Right renal cortex interstitium (tissue), 3 donors: ENCODE measurements at regions not wholly inside any gene's neighbourhood (a gene's known extent, or its start where the extent isn't known, plus 50 kb on each side); places are given as distances from the start of the nearest gene placed in this dataset.

Experiments used
- DNase-seq, 3 donors: peaks; one replicate each; pipeline ENCODE4 v3.0.0-alpha.2; 2013; ENCODE audit warnings: low read depth in 3 of 3, low spot score in 2 of 3

- no peak for DNase-seq
These were observed 215.7 kb downstream of the KIF26A start for GRCh38 chr14:104353921-104354701.

- no peak for DNase-seq
These were observed 217.0 kb downstream of the KIF26A start for GRCh38 chr14:104355101-104356019.

GRCh38 chr14:104356020-104356737, 217.8 kb downstream of the KIF26A start:
- no peak for DNase-seq

DNA sequence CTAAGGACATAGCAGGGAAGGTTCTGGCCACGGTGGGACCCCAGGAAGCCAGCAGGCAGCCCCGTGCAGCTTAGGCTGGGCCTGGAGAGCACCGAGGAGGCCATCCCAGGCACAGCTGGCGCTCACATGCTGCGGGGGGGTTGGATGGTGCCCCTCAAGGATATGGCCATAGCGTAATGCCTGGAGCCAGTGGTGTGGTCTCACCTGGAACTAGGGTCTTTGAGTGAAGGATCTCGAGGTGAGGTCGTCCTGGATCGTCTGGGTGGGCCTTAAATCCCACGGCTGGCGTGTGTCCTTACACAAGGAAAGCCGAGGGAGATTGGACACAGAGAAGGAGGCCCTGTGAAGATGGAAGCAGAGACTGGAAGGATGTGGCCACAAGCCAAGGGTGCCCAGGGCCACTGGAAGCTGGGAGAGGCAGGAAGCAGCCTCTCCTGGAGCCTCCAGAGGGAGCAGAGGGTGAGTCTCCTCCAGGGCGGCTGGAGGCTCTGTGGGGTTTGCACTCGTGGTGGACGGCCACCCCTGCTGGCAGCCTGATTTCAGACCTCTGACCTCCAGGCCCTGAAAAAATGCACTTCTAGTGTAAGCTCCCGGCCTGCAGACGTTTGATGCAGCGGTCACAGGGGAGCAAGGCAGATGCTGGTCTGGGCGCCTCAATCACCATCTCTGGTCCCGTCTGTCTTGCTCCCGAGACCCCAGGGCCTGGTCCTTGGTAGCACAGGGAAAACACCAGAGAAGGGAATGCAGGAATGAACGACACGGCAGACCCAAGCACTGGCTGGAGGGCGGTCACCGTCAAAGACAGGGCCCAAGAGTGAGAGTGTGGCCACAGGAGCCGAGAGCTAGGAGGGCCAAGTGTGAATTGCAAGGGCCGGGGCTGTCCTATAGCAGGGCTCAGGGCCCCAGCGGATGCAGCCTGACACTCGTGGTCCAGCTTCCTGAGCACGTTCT, 218.6 kb downstream of the KIF26A start:
- no peak for DNase-seq

- DNase-seq, result no peak
These were observed 219.5 kb downstream of the KIF26A start for GRCh38 chr14:104357689-104358527.

DNA sequence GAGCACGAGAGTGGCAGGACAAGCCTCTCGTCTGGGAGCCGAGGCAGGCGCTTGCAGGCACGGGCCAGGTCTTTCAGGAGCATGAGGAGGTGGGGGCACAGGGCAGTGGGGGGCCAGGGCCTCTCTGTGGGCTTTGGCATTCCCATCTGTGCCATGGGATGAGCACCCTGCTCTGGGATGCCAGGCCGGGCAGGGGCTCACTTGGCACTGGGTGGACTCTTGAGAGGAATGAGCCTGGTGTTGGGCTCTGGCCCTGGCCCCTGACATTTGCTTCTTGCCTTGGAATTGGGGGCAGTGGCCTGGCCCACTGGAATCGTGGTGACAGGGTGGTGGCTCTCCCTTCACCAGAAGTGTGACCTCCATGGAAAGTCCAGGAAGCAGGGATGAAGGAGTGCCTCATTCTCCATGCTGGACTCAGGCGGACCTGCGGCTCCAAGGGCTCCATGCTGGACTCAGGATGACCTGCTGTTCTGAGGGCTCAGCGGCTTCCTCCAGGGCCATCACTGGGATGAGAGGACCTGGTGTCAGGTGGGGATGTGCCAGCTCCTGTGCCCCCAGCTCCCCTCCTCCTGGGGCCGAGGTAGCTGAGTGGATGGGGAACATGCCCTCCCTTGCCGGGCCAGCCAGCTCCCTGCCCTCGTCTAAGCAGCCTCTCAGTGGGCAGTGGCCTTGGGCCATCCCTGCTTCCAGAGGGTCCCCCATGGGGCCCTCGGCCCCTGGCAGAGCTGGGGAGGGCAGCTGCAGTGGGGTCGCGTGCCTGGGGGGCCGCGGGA, 220.3 kb downstream of the KIF26A start:
- DNase-seq, result no peak

- no peak for DNase-seq
These were observed 220.1 kb upstream of the C14orf180 start for GRCh38 chr14:104359301-104359968.

DNA sequence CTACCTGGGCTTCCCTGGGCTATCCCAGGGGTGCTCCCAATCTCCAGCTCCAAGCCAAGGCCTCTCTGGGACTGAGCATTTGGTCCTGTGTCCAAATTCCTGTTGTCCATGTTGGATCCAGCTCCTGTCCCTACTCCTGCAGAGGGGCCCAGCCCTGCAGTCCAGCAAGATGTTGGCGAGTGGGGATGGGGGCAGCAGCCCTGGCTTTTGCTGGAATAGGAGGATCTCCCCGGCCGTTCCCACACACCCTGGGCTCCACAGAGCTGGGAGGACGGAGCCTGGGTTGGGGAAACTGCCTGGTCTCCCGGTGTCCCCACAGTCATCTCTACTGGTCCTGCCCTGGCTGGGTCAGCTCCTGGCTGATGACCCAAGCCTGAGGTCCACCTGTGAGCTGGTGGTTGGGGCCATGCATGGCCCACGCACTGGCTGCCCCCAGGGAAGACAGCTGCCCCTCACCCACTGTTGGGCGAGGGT, 219.6 kb upstream of the C14orf180 start:
- no peak for DNase-seq

GRCh38 chr14:104360501-104360900, 219.1 kb upstream of the C14orf180 start:
- DNase-seq, result no peak

DNA sequence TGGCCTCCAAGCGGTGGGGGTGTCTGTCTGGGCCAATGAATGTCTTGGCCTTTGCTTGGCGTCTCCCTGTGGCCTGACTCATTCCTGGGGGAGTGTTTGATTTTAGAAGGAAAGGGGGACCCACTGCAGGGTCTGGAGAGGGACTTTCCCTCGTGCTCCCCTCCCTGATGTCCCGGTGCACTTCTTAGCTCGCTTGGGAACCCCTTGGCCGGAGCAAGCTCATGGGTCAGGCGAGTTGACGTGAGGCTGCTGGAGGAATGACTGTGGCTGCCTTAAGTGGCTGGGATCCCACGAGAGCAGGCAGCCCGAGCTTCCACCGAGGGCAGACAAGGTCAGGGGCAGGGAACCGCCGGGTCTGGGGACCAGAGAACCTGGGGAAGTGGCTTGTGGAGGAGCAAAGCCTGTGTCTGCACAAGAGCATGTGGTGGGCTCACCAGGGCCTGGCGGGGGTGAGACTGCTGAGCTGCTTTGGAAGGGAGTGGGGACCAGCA, 218.4 kb upstream of the C14orf180 start:
- DNase-seq, result no peak

DNA sequence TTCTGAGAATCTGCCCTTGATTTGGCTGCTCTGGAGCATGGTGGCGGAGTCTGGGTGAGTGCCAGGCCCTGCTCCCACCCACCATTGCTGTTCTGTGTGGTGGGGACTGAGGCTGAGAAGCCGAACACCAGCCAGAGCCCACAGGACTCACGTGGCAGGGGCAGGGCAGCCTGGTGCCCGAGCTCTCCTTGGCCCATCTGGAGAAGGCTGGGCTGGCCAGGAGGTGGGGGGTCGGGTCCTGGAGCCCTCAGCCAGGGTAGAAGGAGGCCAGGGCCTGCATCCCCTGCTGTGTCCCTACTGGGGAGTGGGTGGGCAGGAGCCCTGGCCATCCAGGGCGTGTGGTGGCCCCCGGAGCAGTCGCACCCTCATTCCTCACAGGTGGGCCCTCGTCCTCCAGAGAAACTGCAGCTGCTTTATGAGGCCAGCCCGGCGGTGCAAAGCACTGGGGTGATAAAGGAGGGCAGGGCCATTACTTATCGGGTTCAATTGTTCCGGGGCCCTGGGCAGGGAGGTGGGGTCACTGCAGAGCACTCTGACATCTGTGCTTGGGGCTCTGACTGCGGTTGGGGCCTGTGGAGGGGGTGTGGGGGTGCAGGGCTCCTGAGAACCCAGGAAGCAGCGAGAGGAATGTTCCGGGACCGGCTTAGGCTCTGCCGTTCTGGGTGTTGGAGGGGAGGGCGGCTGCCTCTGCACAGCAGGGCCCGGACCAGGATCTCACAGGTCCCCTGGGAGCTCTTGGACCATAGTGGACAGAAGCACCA, 217.5 kb upstream of the C14orf180 start:
- DNase-seq, result no peak

GRCh38 chr14:104362761-104363605, 216.6 kb upstream of the C14orf180 start:
- no peak for DNase-seq

DNA sequence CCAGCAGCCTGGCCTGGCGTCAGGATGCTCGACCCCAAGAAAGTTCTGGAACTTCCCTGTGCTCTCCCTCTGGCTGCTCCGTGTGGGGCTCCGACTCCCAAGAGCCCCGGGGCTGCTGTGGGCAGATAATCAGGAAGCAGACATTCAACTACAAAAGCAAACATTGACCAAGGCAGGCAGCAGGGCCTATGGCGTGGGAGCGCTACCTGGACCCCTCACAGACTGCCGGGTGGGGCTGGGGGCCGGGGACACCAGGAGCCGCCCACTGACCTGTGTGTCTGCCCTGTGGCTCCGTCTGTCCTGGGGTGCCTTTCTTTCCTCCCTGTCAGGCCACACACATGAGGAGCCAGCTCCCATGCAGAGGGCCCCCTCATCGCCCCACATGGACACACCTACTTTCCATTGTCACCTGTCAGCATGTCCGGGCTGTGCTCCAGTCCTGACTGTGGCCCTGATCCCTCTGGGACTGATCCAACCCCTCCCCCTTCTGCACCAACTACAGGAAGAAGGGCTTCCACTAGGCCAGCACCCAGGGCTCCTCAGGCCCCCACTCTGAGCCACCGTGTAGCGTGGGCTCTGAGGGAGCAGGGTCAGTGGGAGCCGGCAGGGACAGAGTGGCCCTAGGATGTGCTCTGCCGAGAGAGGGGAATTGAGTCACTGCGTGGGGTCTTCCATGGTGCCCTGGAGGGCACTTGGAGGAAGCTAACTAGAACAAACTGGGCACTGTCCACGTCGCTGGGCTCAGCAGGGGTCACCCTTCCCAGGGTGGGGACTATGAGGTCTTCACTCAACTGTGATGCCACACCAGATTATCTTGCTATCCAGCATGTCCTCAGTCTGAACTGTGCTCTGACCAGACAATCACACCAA, 215.4 kb upstream of the C14orf180 start:
- DNase-seq, result no peak

DNA sequence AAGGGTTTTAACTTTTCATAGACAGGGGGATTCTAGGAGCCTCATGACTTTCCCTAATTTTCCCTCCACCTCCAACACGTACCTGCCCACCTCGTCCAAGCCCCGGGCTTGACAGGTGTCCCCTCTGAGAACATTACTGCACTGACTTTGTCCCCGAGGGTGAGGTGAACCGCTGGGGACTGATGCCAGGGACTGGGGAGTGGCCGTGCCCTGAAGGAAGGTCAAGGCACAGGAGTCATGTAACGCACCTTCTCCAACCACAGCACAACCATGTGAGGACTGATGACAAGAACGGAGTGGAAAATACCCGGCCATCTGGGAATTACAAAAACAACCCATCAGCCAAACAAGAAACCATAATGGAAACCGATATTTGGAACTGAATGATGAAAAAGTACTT, 214.7 kb upstream of the C14orf180 start:
- no peak for DNase-seq
